DMS53 treated with DMSO at 0.1 percent for 48 hours (cell line): ENCODE measurements at regions not wholly inside any gene's neighbourhood (a gene's known extent, or its start where the extent isn't known, plus 50 kb on each side); places are given as distances from the start of the nearest gene placed in this dataset.
"Not testable (repeated sequence)": the region's sequence is repeated elsewhere in the genome, so short reads cannot be mapped to it uniquely, and the experiment has no call there.

Experiments used
- DNase-seq: peaks from one replicate; lab custom pipeline; 2025; ENCODE audit not compliant: unreplicated experiment; lab: John Stamatoyannopoulos, UW

GRCh38 chr1:79777481-79778219 lies 771.1 kb upstream of the ADGRL4 start:
- no peak for DNase-seq

GRCh38 chr1:79775402-79775801 lies 768.9 kb upstream of the ADGRL4 start:
- no peak for DNase-seq

- no peak for DNase-seq
These were observed 766.9 kb upstream of the ADGRL4 start for GRCh38 chr1:79773385-79773784.

GRCh38 chr1:79762461-79762860 lies 755.9 kb upstream of the ADGRL4 start:
- DNase-seq = no peak

- no peak for DNase-seq
These were observed 754.0 kb upstream of the ADGRL4 start for GRCh38 chr1:79760531-79760930.

GRCh38 chr1:79749607-79750006 lies 743.1 kb upstream of the ADGRL4 start:
- DNase-seq = no peak

- DNase-seq = peak; percentile 94
These were observed 739.4 kb upstream of the ADGRL4 start for GRCh38 chr1:79745929-79746328.

GRCh38 chr1:79744746-79745145 lies 738.2 kb upstream of the ADGRL4 start:
- no peak for DNase-seq

- DNase-seq = no peak
These were observed 735.3 kb upstream of the ADGRL4 start for GRCh38 chr1:79741720-79742421.

- DNase-seq = no peak
These were observed 731.6 kb upstream of the ADGRL4 start for GRCh38 chr1:79738101-79738500.

GRCh38 chr1:79737193-79737592 lies 730.7 kb upstream of the ADGRL4 start:
- DNase-seq = no peak

GRCh38 chr1:79732950-79733349 lies 726.4 kb upstream of the ADGRL4 start:
- no peak for DNase-seq

- DNase-seq = no peak
These were observed 720.4 kb upstream of the ADGRL4 start for GRCh38 chr1:79726911-79727310.

- no peak for DNase-seq
These were observed 719.8 kb upstream of the ADGRL4 start for GRCh38 chr1:79726321-79726720.

GRCh38 chr1:79716447-79716846 lies 709.9 kb upstream of the ADGRL4 start:
- DNase-seq = no peak

- no peak for DNase-seq
These were observed 708.1 kb upstream of the ADGRL4 start for GRCh38 chr1:79714664-79715063.

GRCh38 chr1:79711001-79711431 lies 704.5 kb upstream of the ADGRL4 start:
- no peak for DNase-seq

- no peak for DNase-seq
These were observed 702.2 kb upstream of the ADGRL4 start for GRCh38 chr1:79708646-79709265.

- no peak for DNase-seq
These were observed 698.7 kb upstream of the ADGRL4 start for GRCh38 chr1:79705218-79705617.

GRCh38 chr1:79704067-79704466 lies 697.5 kb upstream of the ADGRL4 start:
- no peak for DNase-seq

- not testable (repeated sequence) for DNase-seq
These were observed 695.9 kb upstream of the ADGRL4 start for GRCh38 chr1:79702336-79702999.

- DNase-seq = peak; percentile 31
These were observed 688.6 kb upstream of the ADGRL4 start for GRCh38 chr1:79695138-79695537.
